Fibroblast of lung (primary cell): ENCODE measurements at regions not wholly inside any gene's neighbourhood (a gene's known extent, or its start where the extent isn't known, plus 50 kb on each side); places are given as distances from the start of the nearest gene placed in this dataset.

Experiments used
- DNase-seq, 2 donors: peaks; one replicate each; pipeline versions ENCODE4 v3.0.0 to v3.0.0-alpha.2; 2010; ENCODE audit warnings: low read depth in 2 of 2
- H2AFZ ChIP-seq: 2 replicates; pipeline ENCODE4 v1.5.1; 2012; ENCODE audit warnings: low read length, control low read depth, inconsistent platforms
- H3K27ac ChIP-seq: 2 replicates; pipeline ENCODE4 v1.5.1; 2011; ENCODE audit warnings: low read length, control low read depth; ENCODE audit not compliant: insufficient read depth
- H3K27me3 ChIP-seq: 2 replicates; pipeline ENCODE4 v1.5.1; 2011; ENCODE audit warnings: mild to moderate bottlenecking, low read length; ENCODE audit not compliant: control insufficient read depth, insufficient read depth
- H3K36me3 ChIP-seq: 2 replicates; pipeline ENCODE4 v1.5.1; 2011; ENCODE audit warnings: low read length; ENCODE audit not compliant: control insufficient read depth, insufficient read depth
- H3K4me1 ChIP-seq: 2 replicates; pipeline ENCODE4 v1.5.1; 2011; ENCODE audit warnings: low read length; ENCODE audit not compliant: control insufficient read depth, insufficient read depth; ENCODE audit errors: extremely low read depth
- H3K4me2 ChIP-seq: 2 replicates; pipeline ENCODE4 v1.5.1; 2011; ENCODE audit warnings: low read length, control low read depth; ENCODE audit not compliant: insufficient read depth; ENCODE audit errors: extremely low read depth
- H3K4me3 ChIP-seq, 4 experiments: fragments of 200-600 bp in 1 of 4; sonication (generic) in 1 of 4; replicated peaks in 1 of 4; 2 replicates each; pipeline ENCODE4 v1.5.1; 2011 to 2016; ENCODE audit warnings: low read length in 4 of 4, low read depth in 3 of 4, mild to moderate bottlenecking in 3 of 4, control low read depth in 2 of 4, inconsistent platforms in 1 of 4, mixed read lengths in 1 of 4; ENCODE audit not compliant: insufficient read depth in 1 of 4; ENCODE audit errors: control extremely low read depth in 1 of 4
- H3K79me2 ChIP-seq: 2 replicates; pipeline ENCODE4 v1.5.1; 2012; ENCODE audit warnings: mild to moderate bottlenecking, low read length, inconsistent platforms; ENCODE audit not compliant: control insufficient read depth, insufficient read depth
- H3K9ac ChIP-seq: 2 replicates; pipeline ENCODE4 v1.5.1; 2011; ENCODE audit warnings: mild to moderate bottlenecking, low read length, control low read depth; ENCODE audit not compliant: insufficient read depth
- H3K9me3 ChIP-seq: 2 replicates; pipeline ENCODE4 v1.5.1; 2012; ENCODE audit warnings: low read depth, low read length; ENCODE audit not compliant: control insufficient read depth, insufficient read depth
- H4K20me1 ChIP-seq: 2 replicates; pipeline ENCODE4 v1.5.1; 2011; ENCODE audit warnings: low read length; ENCODE audit not compliant: control insufficient read depth, insufficient read depth; ENCODE audit errors: extremely low read depth
- EZH2 ChIP-seq: IDR thresholded peaks from 2 replicates; pipeline ENCODE4 v1.5.1; 2012; ENCODE audit warnings: low read length, control low read depth, mild to moderate bottlenecking; ENCODE audit errors: missing control alignments
- TF ChIP-seq, protein P1 (sequence below), 2 donors: IDR thresholded peaks in 1 of 2; conservative IDR thresholded peaks in 1 of 2; 1 replicate in 1 of 2; 2 replicates in 1 of 2; pipeline ENCODE4 v1.5.1; 2011 to 2012; ENCODE audit warnings: low read length in 2 of 2, control low read depth in 1 of 2, inconsistent platforms in 1 of 2, low read depth in 1 of 2, mild to moderate bottlenecking in 1 of 2

DNA sequence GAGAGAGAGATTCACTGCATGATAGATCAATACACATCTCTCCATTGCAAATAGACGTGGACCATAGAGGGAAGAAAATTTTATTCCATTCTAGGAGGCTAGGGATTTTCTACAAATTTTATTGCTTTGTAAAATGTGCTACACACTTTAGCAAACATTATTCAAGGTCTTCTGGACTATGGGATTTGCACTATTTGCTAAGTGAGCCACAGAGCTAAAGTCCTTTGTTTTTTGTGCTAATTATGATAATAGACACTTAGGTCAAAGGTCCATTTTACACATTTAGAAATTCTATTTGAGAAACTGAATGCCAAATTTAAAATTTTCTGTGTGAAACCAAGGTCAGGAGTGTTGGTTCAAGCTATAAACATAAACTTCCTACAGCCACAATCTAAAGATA lies 672.3 kb downstream of the LRRC70 start:
- Histone ChIP-seq H4K20me1 (no peaks in the 10 kb centered on the region), H3K79me2 (no peaks in the 10 kb centered on the region), H3K9me3 (no peaks in the 10 kb centered on the region), H3K4me1 (no peaks in the 10 kb centered on the region), H3K4me2 (no peak overlapping the region), H3K4me3 (no peak overlapping the region), H3K9ac (no peak overlapping the region), H3K36me3 (no peaks in the 10 kb centered on the region), H2AFZ (no peak overlapping the region), H3K27ac (no peak overlapping the region), H3K27me3 (no peaks in the 10 kb centered on the region)
- DNase-seq = no peak
- no peak for TF ChIP-seq EZH2
- TF ChIP-seq, protein P1, sequence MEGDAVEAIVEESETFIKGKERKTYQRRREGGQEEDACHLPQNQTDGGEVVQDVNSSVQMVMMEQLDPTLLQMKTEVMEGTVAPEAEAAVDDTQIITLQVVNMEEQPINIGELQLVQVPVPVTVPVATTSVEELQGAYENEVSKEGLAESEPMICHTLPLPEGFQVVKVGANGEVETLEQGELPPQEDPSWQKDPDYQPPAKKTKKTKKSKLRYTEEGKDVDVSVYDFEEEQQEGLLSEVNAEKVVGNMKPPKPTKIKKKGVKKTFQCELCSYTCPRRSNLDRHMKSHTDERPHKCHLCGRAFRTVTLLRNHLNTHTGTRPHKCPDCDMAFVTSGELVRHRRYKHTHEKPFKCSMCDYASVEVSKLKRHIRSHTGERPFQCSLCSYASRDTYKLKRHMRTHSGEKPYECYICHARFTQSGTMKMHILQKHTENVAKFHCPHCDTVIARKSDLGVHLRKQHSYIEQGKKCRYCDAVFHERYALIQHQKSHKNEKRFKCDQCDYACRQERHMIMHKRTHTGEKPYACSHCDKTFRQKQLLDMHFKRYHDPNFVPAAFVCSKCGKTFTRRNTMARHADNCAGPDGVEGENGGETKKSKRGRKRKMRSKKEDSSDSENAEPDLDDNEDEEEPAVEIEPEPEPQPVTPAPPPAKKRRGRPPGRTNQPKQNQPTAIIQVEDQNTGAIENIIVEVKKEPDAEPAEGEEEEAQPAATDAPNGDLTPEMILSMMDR (conservative IDR thresholded peaks at IDR 0.05 in 1 of 2, IDR thresholded peaks at IDR 0.05 in 1 of 2; ENCODE audit: low read depth in 1 of 2, low read length in 2 of 2) = no peak

DNA sequence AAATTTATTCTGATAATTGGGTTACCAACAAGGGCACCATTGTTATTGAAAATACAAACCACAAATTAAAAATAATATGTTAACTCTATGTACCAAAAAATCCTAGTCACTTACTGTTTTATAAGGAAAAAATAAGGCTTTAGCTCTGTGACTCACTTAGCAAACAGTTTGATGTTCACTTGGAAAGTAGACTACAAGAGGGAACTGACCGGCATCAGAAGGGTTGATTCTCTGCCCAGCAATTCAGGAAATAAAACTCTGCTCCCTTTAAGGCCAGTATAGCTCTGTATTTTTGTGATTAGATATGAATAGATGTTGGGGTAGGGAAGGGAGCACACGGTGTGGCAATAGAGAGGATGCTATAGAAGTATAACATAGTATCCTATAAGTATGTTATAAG lies 671.3 kb downstream of the LRRC70 start:
- no peaks in the 10 kb centered on the region for H3K36me3 ChIP-seq
- DNase-seq = no peak
- no peak overlapping the region for H3K4me2 ChIP-seq
- no peaks in the 10 kb centered on the region for H3K27me3 ChIP-seq
- H3K27ac ChIP-seq = no peak overlapping the region
- H3K9me3 ChIP-seq = no peaks in the 10 kb centered on the region
- no peak overlapping the region for H3K9ac ChIP-seq
- H3K4me3 ChIP-seq = no peak overlapping the region
- H2AFZ ChIP-seq = no peak overlapping the region
- no peaks in the 10 kb centered on the region for H4K20me1 ChIP-seq
- TF ChIP-seq EZH2 = no peak
- TF ChIP-seq, protein P1 (conservative IDR thresholded peaks at IDR 0.05 in 1 of 2, IDR thresholded peaks at IDR 0.05 in 1 of 2; ENCODE audit: low read depth in 1 of 2, low read length in 2 of 2) = no peak
- H3K4me1 ChIP-seq = no peaks in the 10 kb centered on the region
- no peaks in the 10 kb centered on the region for H3K79me2 ChIP-seq

DNA sequence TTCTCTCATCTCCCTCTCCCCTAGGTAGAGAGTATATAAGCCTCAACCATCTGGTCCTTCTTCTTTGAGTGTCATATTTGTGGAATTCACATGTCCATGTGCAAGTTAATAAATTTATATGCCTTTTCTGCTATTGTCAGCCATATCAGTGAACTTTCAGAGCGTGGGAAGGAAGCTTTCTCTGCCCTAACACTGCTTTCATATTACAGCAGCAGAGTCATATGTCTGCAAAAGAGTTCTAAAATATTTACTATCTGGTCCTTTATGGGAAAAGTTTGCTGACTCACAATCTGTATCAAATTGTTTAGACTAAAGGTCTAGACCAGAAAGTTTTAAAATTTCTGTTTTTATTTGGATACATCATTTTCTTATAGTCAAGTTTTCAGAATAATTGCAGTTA lies 669.0 kb downstream of the LRRC70 start:
- Histone ChIP-seq H3K4me3 (no peak overlapping the region), H3K27me3 (no peaks in the 10 kb centered on the region), H4K20me1 (no peaks in the 10 kb centered on the region), H3K27ac (no peak overlapping the region), H3K4me1 (no peaks in the 10 kb centered on the region), H3K9ac (no peak overlapping the region), H3K9me3 (no peaks in the 10 kb centered on the region), H2AFZ (no peak overlapping the region), H3K79me2 (no peaks in the 10 kb centered on the region), H3K4me2 (no peak overlapping the region), H3K36me3 (no peaks in the 10 kb centered on the region)
- no peak for TF ChIP-seq EZH2
- TF ChIP-seq, protein P1 (conservative IDR thresholded peaks at IDR 0.05 in 1 of 2, IDR thresholded peaks at IDR 0.05 in 1 of 2; ENCODE audit: low read depth in 1 of 2, low read length in 2 of 2) = no peak
- peak in 1 of 2 donors; percentile 1 for DNase-seq
